ENCODE measurements at regions not wholly inside any gene's neighbourhood (a gene's known extent, or its start where the extent isn't known, plus 50 kb on each side); places are given as distances from the start of the nearest gene placed in this dataset.

GRCh38 chr2:81238462-81238861 lies 933.9 kb upstream of the LRRTM1 start:
- no peak overlapping the region for H3K27ac ChIP-seq
- no peaks in the 10 kb centered on the region for H3K27me3 ChIP-seq
- no peak for TF ChIP-seq CTCF (IDR thresholded peaks at IDR 0.05)
- no peak for DNase-seq
- H3K4me1 ChIP-seq, result no peaks in the 10 kb centered on the region
- ATAC-seq, result no peak
- no peak overlapping the region for H3K4me3 ChIP-seq
- intact Hi-C loops (cut with DNase I), result no loop called here
- no peaks in the 10 kb centered on the region for H3K36me3 ChIP-seq
- H3K9me3 ChIP-seq, result no peaks in the 10 kb centered on the region

GRCh38 chr2:81235601-81236000 lies 931.0 kb upstream of the LRRTM1 start:
- no peaks in the 10 kb centered on the region for H3K36me3 ChIP-seq
- H3K9me3 ChIP-seq, result no peaks in the 10 kb centered on the region
- ATAC-seq, result peak; percentile 58
- no peaks in the 10 kb centered on the region for H3K27me3 ChIP-seq
- no peaks in the 10 kb centered on the region for H3K4me1 ChIP-seq
- TF ChIP-seq CTCF (IDR thresholded peaks at IDR 0.05), result no peak
- H3K27ac ChIP-seq, result no peak overlapping the region
- intact Hi-C loops (cut with DNase I), result no loop called here
- DNase-seq, result no peak
- H3K4me3 ChIP-seq, result no peak overlapping the region

GRCh38 chr2:81234711-81235110 lies 930.2 kb upstream of the LRRTM1 start:
- no peak overlapping the region for H3K27ac ChIP-seq
- no peak overlapping the region for H3K4me3 ChIP-seq
- H3K27me3 ChIP-seq, result no peaks in the 10 kb centered on the region
- no peak for ATAC-seq
- no peaks in the 10 kb centered on the region for H3K36me3 ChIP-seq
- no peaks in the 10 kb centered on the region for H3K9me3 ChIP-seq
- no peaks in the 10 kb centered on the region for H3K4me1 ChIP-seq
- intact Hi-C loops (cut with DNase I), result no loop called here
- no peak for TF ChIP-seq CTCF (IDR thresholded peaks at IDR 0.05)
- no peak for DNase-seq

GRCh38 chr2:81225756-81226155 lies 921.2 kb upstream of the LRRTM1 start:
- H3K27me3 ChIP-seq, result no peaks in the 10 kb centered on the region
- H3K4me3 ChIP-seq, result no peak overlapping the region
- no peak for TF ChIP-seq CTCF (IDR thresholded peaks at IDR 0.05)
- no peak overlapping the region for H3K27ac ChIP-seq
- DNase-seq (no peak), ATAC-seq (no peak)
- intact Hi-C loops (cut with DNase I), result no loop called here
- H3K36me3 ChIP-seq, result no peaks in the 10 kb centered on the region
- no peaks in the 10 kb centered on the region for H3K4me1 ChIP-seq
- peaks cover 0 to 15% of the 10 kb centered on the region in 2 donors for H3K9me3 ChIP-seq

- Histone ChIP-seq H3K27me3 (no peaks in the 10 kb centered on the region), H3K9me3 (peaks cover 0 to 5% of the 10 kb centered on the region in 2 donors), H3K27ac (no peak overlapping the region), H3K36me3 (no peaks in the 10 kb centered on the region), H3K4me1 (no peaks in the 10 kb centered on the region), H3K4me3 (no peak overlapping the region)
- no peak for TF ChIP-seq CTCF (IDR thresholded peaks at IDR 0.05)
- ATAC-seq (no peak), DNase-seq (no peak)
- intact Hi-C loops (cut with DNase I), result no loop called here
These were observed 909.0 kb upstream of the LRRTM1 start for GRCh38 chr2:81213598-81213997.

All from left lung (tissue), 4 donors.